RWPE1 (cell line): ENCODE measurements at regions not wholly inside any gene's neighbourhood (a gene's known extent, or its start where the extent isn't known, plus 50 kb on each side); places are given as distances from the start of the nearest gene placed in this dataset.

Experiments used
- CTCF ChIA-PET: fragments of 350-600 bp; sonication (Branson Sonifier 250); formaldehyde crosslinking; extraction: SDS; loops from one replicate; lab custom pipeline; 2021; lab: Yijun Ruan, JAX
- POLR2A ChIA-PET: fragments of 400-600 bp; formaldehyde crosslinking; extraction: SDS; loops from one replicate; lab custom pipeline; 2020; ENCODE audit warnings: antibody characterized with exemption; ENCODE audit not compliant: low non-redundant PET; lab: Yijun Ruan, JAX
- DNase-seq: peaks from one replicate; pipeline ENCODE4 v3.0.0; 2012; ENCODE audit warnings: low spot score
- H3K27ac ChIP-seq: fragments of 450-650 bp; 2 replicates; pipeline ENCODE4 v1.5.1; 2017
- CTCF ChIP-seq: fragments of 450-650 bp; conservative IDR thresholded peaks from 2 replicates; pipeline ENCODE4 v1.5.1; 2017; ENCODE audit warnings: low read depth, mild to moderate bottlenecking

- DNase-seq = no peak
- no peak for TF ChIP-seq CTCF
- CTCF ChIA-PET = interaction anchor here (0.9 kb wide), 1 partner anchor 462 kb away, joined by 3 read pairs; no protein-coding TSS in a partner anchor
- POLR2A ChIA-PET = no interaction called here
- no peak overlapping the region for H3K27ac ChIP-seq
Observed at GRCh38 chr20:17825960-17826843, 126.4 kb downstream of the BANF2 start.

DNA sequence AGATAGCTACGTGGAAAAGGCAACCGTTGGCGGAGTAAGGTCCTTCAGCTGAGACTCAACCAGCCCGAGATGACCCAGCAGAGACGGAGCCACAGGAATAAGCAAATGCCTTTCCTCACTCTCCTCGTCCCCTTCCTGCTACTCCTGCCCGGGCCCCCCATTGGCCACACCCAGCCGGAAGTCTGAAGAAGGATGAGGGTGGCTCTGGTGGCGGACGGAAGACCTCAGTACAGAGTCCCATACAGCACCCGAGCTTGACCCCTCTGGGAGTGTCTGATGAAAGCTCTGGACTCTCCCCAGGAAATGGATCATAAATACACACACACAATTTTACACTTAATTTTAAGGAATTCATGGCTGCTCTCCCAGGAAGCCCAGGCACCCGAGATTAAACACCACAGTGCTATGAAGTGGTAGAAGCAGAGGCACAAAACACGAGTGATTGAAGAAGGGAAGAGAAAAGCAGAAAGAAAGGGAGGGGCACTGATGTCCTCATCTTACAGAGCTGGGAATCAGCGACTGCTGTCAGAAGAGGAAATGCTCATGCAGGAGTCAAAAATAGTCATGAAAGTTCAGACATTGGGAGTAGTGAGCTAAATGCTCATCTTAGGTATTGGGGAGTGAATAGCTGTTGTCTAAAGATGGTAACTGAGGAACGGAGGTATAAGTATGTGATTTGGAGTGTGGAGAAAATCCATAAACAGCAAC, 125.6 kb downstream of the BANF2 start:
- ChIA-PET CTCF (interaction anchor here (0.9 kb wide), 1 partner anchor 462 kb away, joined by 3 read pairs; no protein-coding TSS in a partner anchor), POLR2A (interaction anchor here (0.6 kb wide), 1 partner anchor 140 kb away, joined by 7 read pairs; no protein-coding TSS in a partner anchor)
- H3K27ac ChIP-seq = no peak overlapping the region
- TF ChIP-seq CTCF = no peak
- DNase-seq = no peak

DNA sequence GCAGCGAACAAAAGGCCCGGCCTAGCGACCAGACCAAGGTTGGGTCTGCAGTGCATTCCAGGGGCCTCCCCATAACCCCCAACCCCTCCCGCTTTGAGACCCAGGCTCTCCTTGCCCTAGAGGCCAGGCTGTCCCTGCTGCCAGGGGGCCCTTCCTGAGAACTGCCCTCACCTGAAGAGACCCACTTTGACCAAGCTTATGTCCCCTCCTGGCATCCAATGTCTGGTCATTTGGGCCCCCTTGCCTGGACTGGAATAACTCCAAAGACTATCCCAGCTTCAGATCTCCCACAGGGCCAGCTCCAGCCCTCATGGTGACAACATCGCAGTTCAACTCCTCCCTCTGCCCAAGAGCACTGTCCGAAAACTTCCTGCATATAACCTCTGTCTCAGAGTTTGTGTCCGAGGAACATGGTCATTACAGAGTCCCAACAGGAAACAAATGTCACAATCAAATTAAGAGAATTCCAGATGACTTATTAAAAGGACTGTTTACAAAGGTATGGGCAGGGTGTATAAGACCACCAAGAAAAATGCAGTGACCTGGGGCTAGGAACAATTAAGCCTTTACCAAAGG, 125.0 kb downstream of the BANF2 start:
- CTCF ChIA-PET = no interaction called here
- DNase-seq = no peak
- no peak overlapping the region for H3K27ac ChIP-seq
- no peak for TF ChIP-seq CTCF
- POLR2A ChIA-PET = interaction anchor here (0.6 kb wide), 1 partner anchor 141 kb away, joined by 7 read pairs; no protein-coding TSS in a partner anchor

DNA sequence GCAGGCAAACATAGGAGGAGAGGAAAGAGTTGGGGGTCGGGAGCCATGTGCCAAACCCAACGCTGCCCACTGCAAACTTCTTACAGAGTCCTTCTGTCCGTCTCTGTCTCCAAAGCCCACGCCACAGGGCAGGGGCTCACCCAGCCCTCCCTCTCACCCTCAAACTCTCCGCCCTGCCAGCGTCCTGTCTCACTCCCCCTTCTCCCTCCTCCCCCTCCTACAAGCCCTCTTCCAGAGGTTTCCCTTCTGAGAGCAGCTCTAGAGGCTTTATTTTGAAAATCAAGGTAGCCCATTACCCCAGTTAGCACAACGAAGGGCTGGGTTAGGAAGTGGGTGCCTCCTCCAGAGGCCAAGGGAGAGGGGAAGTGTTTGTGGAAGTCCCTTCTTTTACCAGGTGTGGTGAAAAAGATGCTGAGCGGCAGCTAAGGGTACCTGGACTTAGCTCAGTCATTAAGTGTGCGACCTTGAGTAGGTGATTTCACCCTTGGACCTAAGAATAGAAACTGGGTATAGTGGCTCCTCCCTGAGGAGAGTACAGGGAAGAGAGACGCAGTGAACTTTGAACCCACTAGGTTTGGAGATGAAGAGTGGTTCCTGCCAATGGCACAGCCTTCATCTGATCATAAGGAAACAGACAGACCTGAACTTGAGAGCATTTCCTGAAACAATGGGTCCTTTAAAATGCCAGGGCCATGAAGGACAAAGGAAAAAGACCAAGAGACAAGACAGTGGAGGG, 123.8 kb downstream of the BANF2 start:
- ChIA-PET POLR2A (no interaction called here), CTCF (interaction anchor here (0.6 kb wide), 1 partner anchor 141 kb away, joined by 3 read pairs; no protein-coding TSS in a partner anchor)
- DNase-seq = no peak
- no peak for TF ChIP-seq CTCF
- no peak overlapping the region for H3K27ac ChIP-seq

DNA sequence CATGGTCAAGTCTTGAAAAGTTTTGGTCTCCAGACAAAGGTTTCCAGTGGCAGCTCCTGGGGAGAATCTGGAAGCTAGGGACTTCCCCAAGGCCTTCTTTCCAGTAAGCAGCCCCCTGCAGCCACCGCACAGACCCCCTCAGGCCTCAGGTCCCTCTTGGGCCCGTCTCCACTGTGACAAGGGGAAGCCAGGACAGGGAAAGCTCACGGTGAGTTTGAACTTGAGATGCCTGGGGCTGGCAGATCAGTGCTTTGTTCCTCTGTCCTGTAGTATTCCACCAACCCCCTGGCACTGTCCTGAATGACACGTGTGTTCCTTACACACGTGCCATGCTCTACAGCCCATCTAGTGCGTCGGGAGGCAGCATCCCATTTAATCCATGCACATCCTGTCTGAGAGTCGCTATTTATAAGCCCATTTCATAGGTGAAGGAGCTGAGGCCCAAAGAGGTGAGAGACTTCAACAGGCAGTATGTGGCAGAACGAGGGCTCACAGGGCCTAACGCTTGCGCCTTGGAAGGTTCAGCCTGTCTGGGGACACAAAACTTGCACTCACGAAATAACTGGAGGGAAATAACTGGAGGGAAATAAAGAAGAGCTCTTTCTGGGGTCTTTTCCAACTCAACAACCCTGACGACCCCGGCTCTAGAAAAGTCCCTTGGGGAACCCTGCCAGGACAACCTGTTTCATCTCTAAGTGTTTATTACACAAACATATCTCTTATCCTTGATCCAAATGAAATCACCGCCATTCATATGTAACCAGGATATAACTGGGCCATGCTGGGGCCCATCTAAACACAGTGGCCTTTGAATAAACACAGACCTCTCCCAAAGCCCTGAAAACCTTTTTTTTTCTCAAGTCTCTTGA, 123.0 kb downstream of the BANF2 start:
- DNase-seq = no peak
- ChIA-PET CTCF (no interaction called here), POLR2A (no interaction called here)
- no peak overlapping the region for H3K27ac ChIP-seq
- TF ChIP-seq CTCF = no peak
